ENCODE measurements at regions not wholly inside any gene's neighbourhood (a gene's known extent, or its start where the extent isn't known, plus 50 kb on each side); places are given as distances from the start of the nearest gene placed in this dataset.
A peak's percentile ranks its signal among the peaks of the same experiment; 100 is the strongest.

DNA sequence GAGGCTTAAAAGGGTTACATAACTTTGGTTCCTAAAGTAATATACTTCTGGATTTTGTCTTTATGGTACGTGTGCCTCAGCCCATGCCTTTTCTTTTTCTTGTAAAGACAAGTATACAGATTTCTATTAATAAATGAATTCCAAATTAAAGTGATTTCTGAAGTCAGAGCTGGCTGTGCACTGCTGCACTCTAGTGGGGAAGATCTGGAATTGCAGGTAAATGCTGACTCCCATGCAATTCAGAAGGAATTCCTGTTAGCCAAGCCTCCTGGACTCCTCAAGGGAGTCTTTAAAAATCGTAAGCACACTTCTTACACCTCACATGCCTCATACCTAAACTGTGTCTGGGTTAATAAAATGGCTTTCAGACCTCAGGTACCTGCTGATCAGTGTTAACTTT, 118.4 kb upstream of the SLC7A1 start:
- DNase-seq (ENCODE audit: low read depth), result no peak

DNA sequence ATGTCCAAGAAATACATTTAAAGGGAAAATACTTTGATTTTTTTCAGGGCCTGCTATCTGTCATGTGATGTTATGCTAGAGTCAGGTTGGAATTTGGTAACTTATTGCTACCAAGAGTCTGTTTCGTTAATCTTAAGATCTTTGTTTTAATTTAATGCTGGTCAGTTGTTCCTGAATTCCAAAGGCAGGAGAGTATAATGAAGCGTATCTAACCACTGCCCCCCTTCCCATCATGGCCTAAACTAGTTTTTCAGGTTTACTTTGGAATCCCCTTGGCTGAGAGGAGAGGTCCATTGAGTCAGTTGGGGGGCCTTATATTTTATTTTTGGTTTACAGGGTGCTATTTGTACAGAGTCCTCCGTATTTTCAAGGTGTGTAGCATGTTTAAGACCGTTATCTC, 116.3 kb upstream of the SLC7A1 start:
- no peak for DNase-seq (ENCODE audit: low read depth)

DNA sequence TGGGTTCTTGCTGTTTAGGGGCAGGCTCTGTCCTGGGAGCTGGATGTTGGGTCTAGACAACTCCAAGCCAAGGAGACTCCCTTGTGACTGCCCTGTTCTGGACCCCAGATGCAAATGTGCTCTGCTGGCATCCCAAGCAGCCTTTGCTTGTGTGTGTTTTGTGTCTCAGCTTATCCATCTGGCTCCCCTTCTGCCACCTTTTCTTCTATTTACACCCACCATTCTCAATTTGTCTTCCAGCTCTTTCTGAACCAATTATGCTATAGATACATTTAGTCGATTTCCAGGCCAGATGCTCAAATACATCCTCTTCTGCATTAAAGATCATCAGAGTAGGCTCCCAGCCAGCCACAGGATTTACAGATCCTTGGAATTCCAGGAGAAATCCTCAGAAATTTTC, 115.0 kb upstream of the SLC7A1 start:
- DNase-seq (ENCODE audit: low read depth), result no peak

DNA sequence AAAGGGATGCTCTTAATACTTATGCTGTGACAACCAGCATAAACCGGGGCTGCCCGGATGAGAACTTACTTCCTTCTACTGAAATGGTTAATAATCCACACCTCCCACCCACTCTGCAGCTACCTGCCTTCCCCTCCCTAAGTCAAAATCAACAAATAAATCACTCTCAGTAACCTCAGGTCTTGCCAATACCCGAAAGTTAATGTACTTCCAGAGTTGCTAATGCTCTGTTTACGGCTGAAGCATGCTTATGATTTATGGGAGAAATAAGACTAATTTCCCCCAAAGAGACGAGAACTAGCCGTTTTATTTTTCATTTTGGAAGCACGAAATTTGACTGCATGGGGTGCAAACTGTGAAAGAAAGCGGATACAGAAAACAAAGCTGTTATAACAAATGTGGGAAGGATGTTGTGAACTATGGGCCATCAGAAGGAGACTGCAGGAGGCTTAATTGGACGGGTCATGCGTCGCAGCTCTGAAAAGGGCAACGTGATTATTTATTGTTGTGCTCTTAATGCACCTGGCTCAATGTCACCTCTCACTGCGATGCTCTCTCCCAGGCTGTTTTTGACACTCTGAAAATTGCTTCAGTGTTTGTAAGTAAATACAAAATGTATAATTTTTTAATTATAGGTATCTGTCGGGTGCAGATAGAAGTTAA, 114.0 kb upstream of the SLC7A1 start:
- DNase-seq (ENCODE audit: low read depth), result no peak

DNA sequence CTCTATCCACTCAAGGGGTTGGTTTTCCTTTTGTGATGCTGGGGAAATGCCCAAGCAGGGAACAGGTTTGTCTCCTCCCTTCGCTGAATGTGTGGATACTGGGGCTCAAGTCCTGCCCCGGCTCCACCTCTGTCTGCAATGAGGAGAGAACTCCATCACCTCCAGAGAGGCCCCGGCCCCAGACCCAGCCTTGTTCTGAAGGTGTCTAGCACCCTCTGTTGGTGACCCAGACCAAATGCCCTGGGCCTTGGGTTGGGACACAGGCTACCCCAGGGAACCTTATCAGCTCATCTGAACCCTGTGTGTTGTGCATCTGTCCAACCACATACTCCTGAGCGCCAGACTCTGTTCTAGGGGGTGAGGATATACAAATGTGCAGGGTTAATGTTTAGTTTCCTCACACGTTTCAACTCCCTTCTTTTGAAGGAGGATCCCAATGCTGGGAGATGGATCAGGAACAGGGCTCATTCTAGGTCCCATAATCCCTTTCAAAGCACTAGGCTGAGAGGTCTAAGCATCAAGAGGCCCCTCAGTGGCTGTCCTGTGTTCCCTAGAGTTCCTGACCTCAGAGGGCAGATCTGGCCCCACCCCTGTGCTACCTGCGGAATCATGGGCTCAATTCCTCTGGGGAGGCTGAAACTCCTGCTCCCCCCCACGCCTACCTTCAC, 112.5 kb upstream of the SLC7A1 start:
- peak; percentile 23 for DNase-seq (ENCODE audit: low read depth)

DNA sequence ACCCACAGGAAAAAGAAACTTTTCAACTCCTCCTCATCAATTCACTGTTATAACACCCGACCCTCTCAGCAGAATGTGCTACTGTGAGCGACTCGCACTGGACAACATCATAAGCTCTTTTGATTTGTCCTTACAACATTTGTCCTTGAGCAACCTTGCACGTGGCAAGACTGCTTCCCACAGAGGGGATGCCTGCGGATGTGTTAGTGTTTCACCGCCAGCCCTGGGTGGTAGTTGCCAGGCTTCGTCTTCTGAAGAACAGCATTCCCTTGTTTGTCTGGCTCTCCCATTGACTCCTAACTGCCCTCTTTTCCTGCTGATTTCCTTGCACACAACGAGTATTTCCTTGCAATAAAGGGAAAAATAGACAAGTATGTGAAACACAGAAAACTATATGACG, 111.4 kb upstream of the SLC7A1 start:
- DNase-seq (ENCODE audit: low read depth), result no peak

DNA sequence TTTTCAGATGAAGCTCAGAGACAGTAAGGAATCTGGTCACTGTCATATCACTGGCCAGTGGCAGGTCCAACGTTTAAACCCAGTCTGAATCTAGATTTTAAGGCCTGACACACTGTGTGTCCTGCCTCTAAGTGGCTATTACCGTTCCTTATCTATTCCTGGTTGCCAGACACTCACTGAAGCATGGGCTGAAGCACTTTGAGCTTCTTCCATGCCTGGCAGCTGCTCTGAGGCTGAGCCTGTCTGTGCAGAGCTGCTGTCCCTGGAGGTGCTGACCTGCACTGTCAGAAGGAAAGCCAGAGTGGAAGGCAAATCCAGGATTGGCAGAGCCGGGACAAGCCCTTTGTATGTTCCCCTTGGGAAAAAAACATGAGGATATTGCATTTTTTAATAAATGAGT, 109.2 kb upstream of the SLC7A1 start:
- DNase-seq (ENCODE audit: low read depth), result no peak

DNA sequence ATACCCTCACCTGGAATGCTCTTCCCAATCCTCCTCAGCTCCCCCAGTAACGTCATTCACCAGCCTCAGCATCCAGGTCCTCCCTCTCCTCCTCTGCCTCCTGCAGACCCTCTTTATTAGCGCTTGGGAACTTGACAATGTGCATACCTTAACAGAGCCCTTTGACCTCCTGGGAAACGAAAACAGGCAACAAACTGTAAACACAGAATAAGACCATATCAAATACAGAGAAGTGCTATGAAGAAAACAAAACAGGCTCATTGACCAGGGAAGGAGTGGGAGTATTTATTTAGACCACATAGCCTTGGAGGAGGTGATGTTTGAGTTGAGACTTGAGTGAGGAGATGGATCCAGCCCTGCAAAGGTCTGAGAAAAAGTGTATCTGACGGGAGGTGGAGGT, 107.9 kb upstream of the SLC7A1 start:
- DNase-seq (ENCODE audit: low read depth), result no peak

DNA sequence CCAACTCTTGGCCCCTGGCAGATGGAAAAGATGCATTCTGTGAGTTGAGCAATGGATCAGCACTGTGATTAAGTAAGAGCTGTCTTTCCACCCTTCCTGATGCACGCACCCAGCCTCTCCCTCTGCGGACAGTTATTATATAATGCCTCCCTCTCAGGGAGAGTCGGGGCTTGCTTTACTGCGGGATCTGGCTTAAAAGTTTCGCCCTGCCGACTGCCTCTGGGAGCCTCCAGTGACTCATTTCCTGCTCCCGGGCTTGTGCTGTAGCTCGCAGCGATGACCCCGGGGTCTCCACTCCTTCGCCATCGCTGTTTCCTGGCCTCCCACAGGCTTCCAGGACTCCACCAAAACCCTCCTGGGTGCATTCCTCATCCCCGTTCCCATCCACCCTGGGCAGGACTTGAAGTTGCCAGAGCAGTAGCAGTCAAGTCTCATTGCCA, 107.4 kb upstream of the SLC7A1 start:
- DNase-seq (ENCODE audit: low read depth), result no peak

DNA sequence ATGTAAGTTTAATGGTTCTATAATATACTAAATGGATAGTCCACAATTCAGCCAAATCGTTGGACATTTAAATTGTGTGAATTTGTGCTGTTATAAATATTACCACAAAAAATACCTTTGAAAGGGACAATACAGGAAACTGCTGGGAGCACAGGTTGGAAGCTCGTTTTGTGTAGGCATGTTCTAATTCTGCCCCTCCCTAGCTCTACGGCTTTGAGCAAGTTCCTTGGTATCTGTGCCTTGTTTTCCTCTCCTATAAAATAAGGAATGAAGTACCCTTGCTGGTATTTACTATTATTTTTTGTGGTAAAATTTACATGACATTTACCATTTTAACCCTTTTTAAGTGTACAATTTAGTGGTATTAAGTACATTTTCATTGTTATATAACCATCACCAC, 102.6 kb upstream of the SLC7A1 start:
- no peak for DNase-seq (ENCODE audit: low read depth)

DNA sequence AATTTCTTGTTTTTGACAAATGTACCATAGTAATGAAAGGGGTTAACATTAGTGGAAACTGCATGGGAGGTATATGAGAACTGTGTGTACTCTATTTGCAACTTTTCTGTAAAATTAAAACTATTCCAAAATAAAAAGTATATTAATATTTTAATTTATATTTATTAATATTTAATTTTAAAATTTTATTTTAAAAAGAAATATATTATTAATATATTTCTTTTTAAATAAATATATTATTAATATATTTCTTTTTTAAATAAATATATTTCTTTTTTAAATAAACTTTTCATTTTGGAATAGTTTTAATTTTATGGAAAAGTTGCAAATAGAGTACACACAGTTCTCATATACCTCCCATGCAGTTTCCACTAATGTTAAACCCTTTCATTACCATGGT, 101.1 kb upstream of the SLC7A1 start:
- no peak for DNase-seq (ENCODE audit: low read depth)

DNA sequence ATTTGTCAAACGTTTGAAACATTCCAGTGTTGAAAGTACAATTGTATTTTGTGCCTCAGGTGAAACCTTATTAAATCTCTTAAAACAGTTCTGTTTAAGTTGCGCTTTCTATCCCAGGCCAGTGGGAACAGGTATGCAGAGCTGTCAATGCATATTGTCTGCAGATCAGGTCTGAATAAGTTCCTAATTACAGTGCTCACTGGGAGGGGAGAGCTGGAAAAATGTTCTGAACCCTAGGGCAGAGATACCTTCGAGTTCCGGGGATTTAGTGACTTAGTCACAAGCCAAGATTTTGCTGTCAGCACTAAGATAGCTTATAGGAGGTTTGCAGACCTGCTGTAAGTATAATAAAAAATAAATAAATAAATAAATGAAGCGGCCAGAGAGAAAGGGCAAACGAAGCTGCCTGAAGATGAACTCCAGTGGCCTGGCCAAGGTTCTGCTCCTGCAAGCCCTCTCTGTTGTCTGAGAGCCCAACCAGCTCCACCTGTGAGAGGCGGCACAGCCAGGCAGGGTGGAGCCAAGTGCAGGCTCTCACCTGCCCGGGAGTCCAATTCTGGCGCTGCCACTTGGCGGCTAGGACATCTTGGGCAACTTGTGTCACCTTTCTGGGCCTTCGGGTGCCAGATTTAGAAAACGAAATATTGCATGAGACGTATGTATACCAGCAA, 97.9 kb upstream of the SLC7A1 start:
- DNase-seq (ENCODE audit: low read depth), result no peak

DNA sequence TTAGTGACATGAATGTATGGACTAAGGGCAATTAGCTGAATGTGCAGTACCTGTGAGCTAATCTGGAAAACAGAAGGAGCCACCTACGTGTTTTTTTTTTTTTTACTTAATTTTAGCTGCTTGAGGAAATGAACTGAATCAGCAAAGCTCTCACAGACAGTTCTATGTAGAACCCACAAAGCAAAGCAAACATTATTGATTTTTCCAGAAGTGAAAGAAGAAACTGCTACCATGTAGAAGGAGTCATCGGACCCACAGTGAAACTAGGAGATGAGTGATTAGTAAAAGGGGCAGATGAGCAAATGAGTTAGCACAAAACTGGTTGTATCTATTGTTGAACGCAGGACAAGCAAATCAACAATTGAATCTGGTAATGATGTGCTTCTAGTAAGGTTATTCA, 94.1 kb upstream of the SLC7A1 start:
- DNase-seq (ENCODE audit: low read depth), result no peak

DNA sequence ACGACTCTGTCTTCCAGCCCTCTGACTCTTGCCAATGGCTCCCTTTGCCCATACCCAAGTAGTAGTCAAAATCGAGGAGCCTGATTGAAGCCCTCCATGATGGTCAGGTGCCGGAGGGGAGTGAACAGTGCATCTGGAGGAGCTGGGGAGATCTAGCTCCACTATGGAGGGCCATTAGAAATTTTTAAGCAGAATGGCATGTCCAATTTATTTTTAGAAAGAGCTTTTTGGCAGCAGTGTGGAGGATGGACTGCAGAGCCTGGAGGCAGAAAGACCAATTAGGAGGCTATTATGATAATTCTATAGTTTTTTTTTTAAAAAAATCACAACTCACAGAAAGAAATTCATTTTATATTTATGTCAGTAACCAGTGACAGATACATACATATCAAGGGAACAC, 92.7 kb upstream of the SLC7A1 start:
- no peak for DNase-seq (ENCODE audit: low read depth)

DNA sequence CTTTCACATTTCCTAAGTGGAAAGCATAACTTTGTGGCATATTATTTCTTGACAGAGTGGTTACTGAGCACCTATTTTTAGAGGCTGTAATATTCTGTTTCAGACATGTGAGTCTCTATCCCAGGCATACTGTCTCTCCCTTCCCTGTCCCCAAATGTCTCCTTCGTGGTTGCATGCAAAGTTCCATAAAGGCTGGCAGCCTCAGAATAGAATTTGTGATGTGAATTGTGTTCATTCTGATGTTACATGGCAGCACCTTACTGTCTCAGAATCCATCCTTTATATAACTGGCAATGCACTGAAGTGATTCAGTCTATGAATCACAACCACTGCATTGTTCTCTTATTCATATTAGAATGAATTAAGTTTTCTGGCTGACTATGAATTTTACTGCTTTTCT, 89.0 kb upstream of the SLC7A1 start:
- DNase-seq (ENCODE audit: low read depth), result no peak

DNA sequence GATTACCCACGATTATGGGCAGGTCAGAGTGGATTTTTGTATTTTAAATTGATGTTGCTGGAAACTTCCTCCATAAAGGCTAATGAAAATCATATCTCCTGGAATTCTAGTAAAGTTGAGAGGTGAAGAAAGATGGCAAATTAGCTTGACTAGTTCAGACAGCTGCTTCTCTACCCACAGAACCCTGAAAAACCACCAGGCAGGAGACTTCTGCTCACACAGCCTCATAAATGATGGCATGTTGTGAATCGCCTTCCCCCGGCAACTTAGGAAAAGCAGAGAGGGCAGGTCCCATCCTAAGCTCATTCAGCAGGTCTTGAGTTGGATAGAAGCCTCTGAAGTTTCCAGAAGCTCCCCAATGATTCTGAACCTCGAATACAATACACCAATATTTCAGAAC, 87.6 kb upstream of the SLC7A1 start:
- DNase-seq (ENCODE audit: low read depth), result no peak

DNA sequence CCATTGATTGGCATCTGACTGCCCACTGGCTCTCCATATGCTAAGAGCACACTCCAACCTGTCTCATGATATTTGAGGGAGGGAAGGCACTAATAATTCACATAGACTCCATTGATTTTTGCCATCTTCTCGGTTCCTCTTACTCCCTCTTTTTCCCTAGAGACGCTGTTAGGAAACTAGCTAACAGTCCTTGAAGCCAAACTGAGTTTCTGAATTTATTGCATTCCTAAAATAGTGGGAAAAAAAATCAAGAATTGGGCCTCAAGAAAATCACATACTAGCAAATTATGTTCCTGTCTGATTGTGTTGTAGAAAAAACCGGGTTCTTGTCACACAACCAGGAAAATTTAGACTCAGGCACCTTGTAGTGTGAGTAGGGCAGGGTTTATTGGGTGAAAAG, 86.4 kb upstream of the SLC7A1 start:
- no peak for DNase-seq (ENCODE audit: low read depth)

DNA sequence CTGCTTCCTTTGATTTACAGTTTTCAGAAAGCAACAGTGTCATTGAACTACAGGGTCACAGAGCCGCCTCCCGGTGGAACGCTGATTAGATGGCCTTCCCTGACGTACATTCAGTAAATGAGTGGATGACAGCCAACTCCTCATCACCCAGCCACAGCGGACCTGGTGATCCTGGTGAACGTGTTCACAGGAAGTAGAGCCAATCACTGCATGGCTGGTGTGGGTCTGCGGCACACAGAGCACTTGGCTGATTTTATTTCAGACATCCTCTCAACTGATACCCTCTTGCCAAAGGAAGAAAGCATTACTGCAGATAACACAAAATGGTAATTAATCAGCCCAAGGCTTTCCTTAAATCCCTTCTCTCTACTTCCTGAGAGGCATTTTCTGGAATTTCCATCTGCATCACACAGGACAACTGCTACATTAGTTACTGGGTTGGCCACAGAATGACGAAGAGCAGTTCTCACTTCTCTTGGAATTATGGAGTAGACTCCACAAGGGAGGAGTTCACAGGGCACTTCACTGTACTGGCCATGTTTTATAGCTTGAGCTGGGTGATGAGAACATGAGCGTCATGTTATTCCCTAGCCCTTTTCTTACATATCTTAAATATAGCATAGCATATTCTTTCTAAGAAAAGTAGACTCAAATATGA, 84.0 kb upstream of the SLC7A1 start:
- no peak for DNase-seq (ENCODE audit: low read depth)

DNA sequence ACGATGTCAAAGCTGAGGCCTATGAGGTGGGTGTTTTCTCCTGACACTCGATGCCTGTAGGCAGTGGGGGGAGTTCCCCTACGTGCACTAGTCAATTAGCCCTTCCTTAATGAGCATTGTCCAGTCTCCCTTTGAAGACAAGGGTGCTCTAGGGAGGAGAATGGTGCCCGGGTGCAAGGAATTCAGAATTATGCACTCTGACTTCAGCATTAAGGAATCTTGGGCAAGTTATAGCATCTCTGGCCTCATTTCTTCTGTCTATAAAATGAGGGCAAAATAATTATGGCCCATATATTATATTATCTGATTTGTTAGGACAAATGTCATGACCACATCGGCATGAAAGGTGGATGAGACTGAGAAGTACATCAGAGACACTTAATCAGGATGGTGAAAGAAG, 82.1 kb upstream of the SLC7A1 start:
- DNase-seq (ENCODE audit: low read depth), result no peak

DNA sequence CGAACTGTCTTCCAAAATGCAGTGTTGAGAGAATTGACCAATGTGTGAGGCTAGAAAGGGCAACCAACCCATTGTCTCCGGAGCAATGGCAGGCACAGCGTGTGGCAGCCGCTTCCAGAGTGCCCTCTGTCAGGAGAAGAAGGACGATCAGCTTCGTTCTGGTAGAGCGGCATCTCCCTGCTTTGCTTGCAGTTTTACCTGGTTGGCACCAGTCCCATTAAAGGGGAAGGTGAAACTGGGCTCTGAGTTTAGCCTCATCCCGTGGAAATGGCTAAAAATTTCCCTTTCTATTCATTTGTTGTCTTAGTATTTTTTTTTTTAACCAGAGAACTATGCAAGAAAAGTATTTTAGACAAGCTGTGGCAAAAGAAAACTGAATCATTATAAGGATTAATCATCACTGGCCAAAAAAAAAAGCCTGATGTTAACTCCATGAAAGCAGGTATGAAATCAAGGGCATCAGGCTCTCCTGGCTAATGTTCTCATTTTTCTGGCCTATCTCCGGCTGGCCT, 81.5 kb upstream of the SLC7A1 start:
- no peak for DNase-seq (ENCODE audit: low read depth)

DNA sequence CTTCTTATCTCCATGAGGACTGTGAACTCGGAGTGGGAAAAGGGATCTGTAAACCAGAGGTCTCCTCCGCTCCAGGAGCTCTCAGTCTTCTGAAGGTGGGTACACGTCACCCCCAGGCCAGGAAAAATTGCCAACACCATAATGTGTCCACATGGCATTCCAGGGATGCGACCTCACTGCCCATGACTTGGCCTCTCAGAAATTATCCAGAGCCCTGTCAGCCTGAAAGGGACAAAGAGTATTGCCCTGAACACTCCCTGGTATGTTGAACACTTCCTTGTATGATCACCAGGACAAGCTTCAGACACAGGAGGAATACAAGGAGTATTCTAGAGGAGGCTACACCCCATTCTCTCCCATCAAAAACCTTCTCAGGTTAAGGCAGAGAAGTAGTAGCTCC, 81.0 kb upstream of the SLC7A1 start:
- no peak for DNase-seq (ENCODE audit: low read depth)

DNA sequence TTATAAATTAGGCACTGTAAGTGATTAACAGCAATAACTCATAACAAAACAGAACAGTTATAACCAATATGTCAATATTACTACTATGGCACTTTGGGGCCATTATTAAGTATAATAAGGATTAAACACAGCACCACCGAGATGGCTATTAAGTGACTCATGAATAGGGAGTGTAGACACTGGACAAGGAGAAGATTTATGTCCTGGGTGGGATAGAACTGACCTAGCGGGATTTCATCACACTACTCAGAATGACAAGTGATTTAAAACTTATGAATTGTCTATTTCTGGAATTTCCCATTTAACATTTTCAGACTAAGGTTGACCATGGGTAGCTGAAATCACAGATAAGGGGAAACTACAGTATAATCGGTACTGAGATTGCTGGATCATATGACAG, 79.0 kb upstream of the SLC7A1 start:
- no peak for DNase-seq (ENCODE audit: low read depth)

DNA sequence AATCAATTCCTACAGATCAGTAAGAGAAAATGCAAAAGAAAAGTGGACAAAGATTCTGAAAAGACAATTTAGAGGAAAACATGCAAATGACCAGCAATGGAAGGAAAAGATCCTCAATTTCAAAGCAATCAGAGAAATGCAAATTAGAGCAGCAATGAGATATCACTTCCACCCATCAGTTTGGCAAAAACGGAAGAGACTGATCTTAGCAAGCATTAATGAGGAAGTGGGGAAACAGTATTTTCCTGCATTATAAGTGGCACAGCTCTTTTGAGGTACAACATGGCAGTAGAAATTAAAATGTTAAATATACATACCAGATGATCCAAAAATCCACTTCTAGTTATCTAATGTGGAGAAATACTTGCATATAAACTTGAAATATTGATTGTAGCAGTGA, 69.1 kb upstream of the SLC7A1 start:
- no peak for DNase-seq (ENCODE audit: low read depth)

Data from activated T-cell treated with anti-CD3 and anti-CD28 coated beads for 24 hours (primary cell).